Upper lobe of right lung (tissue), 1 donor: ENCODE measurements at regions not wholly inside any gene's neighbourhood (a gene's known extent, or its start where the extent isn't known, plus 50 kb on each side); places are given as distances from the start of the nearest gene placed in this dataset.

Experiments used
- ATAC-seq: fragments of 200-7000 bp; cut with Tn5 transposase; one replicate; pipeline ENCODE4 v1.9.1; 2020; ENCODE audit warnings: mild to moderate bottlenecking, moderate library complexity
- DNase-seq: peaks from one replicate; pipeline ENCODE4 v3.0.0-alpha.2; 2020
- H3K27ac ChIP-seq: fragments of 200-600 bp; one replicate; pipeline ENCODE4 v1.8.0; 2022
- H3K27me3 ChIP-seq: fragments of 200-600 bp; one replicate; pipeline ENCODE4 v1.8.0; 2022; ENCODE audit warnings: mild to moderate bottlenecking
- H3K36me3 ChIP-seq: fragments of 200-600 bp; one replicate; pipeline ENCODE4 v1.8.0; 2022
- H3K4me1 ChIP-seq: fragments of 200-600 bp; one replicate; pipeline ENCODE4 v1.8.0; 2022
- H3K4me3 ChIP-seq: fragments of 200-600 bp; one replicate; pipeline ENCODE4 v1.8.0; 2022; ENCODE audit warnings: mild to moderate bottlenecking
- H3K9me3 ChIP-seq: fragments of 200-600 bp; one replicate; pipeline ENCODE4 v1.8.0; 2022
- CTCF ChIP-seq: fragments of 200-600 bp; IDR thresholded peaks from one replicate; pipeline ENCODE4 v1.8.0; 2022; ENCODE audit warnings: antibody characterized with exemption
- intact Hi-C: fragments of 100-400 bp; cut with DNase I; formaldehyde crosslinking; loops from one replicate; pipeline ENCODE4 v1.11.0; 2022
- donor health status: DM: no; HTN: yes; CAD: no; lungs with severe emphysema.

- no peak for TF ChIP-seq CTCF
- DNase-seq (no peak), ATAC-seq (no peak)
- H3K4me1 ChIP-seq, result no peaks in the 10 kb centered on the region
- H3K27ac ChIP-seq, result no peak overlapping the region
- no peaks in the 10 kb centered on the region for H3K9me3 ChIP-seq
- intact Hi-C loops, result no loop called here
- H3K27me3 ChIP-seq, result no peaks in the 10 kb centered on the region
- no peaks in the 10 kb centered on the region for H3K36me3 ChIP-seq
- H3K4me3 ChIP-seq, result no peak overlapping the region
Observed at GRCh38 chr3:144265542-144266100, 294.0 kb downstream of the DIPK2A start.

- Histone ChIP-seq H3K36me3 (no peaks in the 10 kb centered on the region), H3K4me3 (no peak overlapping the region), H3K27me3 (no peaks in the 10 kb centered on the region), H3K9me3 (no peaks in the 10 kb centered on the region), H3K27ac (no peak overlapping the region), H3K4me1 (no peaks in the 10 kb centered on the region)
- no peak for TF ChIP-seq CTCF
- DNase-seq (no peak), ATAC-seq (peak; percentile 25)
- intact Hi-C loops, result no loop called here
Observed at GRCh38 chr3:144270100-144270499, 298.5 kb downstream of the DIPK2A start.

GRCh38 chr3:144272680-144273079 is 301.1 kb downstream of the DIPK2A start:
- DNase-seq, result no peak
- intact Hi-C loops, result no loop called here
- H3K4me1 ChIP-seq, result no peaks in the 10 kb centered on the region
- no peaks in the 10 kb centered on the region for H3K36me3 ChIP-seq
- ATAC-seq, result no peak
- no peak overlapping the region for H3K27ac ChIP-seq
- no peak overlapping the region for H3K4me3 ChIP-seq
- H3K9me3 ChIP-seq, result no peaks in the 10 kb centered on the region
- H3K27me3 ChIP-seq, result no peaks in the 10 kb centered on the region
- TF ChIP-seq CTCF, result no peak

- no peaks in the 10 kb centered on the region for H3K4me1 ChIP-seq
- no peak for ATAC-seq
- DNase-seq, result no peak
- H3K27me3 ChIP-seq, result no peaks in the 10 kb centered on the region
- intact Hi-C loops, result no loop called here
- H3K27ac ChIP-seq, result no peak overlapping the region
- no peaks in the 10 kb centered on the region for H3K36me3 ChIP-seq
- no peak overlapping the region for H3K4me3 ChIP-seq
- no peak for TF ChIP-seq CTCF
- H3K9me3 ChIP-seq, result no peaks in the 10 kb centered on the region
Observed at GRCh38 chr3:144273601-144274000, 302.0 kb downstream of the DIPK2A start.

- Histone ChIP-seq H3K9me3 (no peaks in the 10 kb centered on the region), H3K27ac (no peak overlapping the region), H3K4me1 (no peaks in the 10 kb centered on the region), H3K27me3 (no peaks in the 10 kb centered on the region), H3K4me3 (no peak overlapping the region), H3K36me3 (no peaks in the 10 kb centered on the region)
- no peak for TF ChIP-seq CTCF
- intact Hi-C loops, result no loop called here
- DNase-seq (no peak), ATAC-seq (no peak)
Observed at GRCh38 chr3:144275005-144275404, 303.4 kb downstream of the DIPK2A start.

- ATAC-seq (no peak), DNase-seq (no peak)
- H3K27ac ChIP-seq, result no peak overlapping the region
- no peaks in the 10 kb centered on the region for H3K36me3 ChIP-seq
- H3K4me1 ChIP-seq, result no peaks in the 10 kb centered on the region
- TF ChIP-seq CTCF, result no peak
- intact Hi-C loops, result no loop called here
- H3K9me3 ChIP-seq, result no peaks in the 10 kb centered on the region
- H3K27me3 ChIP-seq, result no peaks in the 10 kb centered on the region
- H3K4me3 ChIP-seq, result no peak overlapping the region
Observed at GRCh38 chr3:144282313-144282712, 310.7 kb downstream of the DIPK2A start.
